HepG2 (cell line): ENCODE measurements at regions not wholly inside any gene's neighbourhood (a gene's known extent, or its start where the extent isn't known, plus 50 kb on each side); places are given as distances from the start of the nearest gene placed in this dataset.

ENCODE experiments used
- ATAC-seq: fragments of 200-7000 bp; cut with Tn5 transposase; 3 replicates; pipeline ENCODE4 v1.9.1; 2020; ENCODE audit warnings: mild to moderate bottlenecking, moderate library complexity
- BruUV-seq: library from RNA; stranded (reverse); fragments of 400-500 nt; replicated peaks from 2 replicates; lab custom pipeline; 2021; lab: Mats Ljungman, UMichigan
- CTCF ChIA-PET: fragments of 300-600 bp; formaldehyde crosslinking; extraction: SDS; loops from one replicate; lab custom pipeline; 2021; ENCODE audit warnings: low total read pairs, inconsistent platforms, low intra/inter-chr PET ratio; lab: Yijun Ruan, JAX
- POLR2A ChIA-PET: fragments of 350-600 bp; sonication (Branson Sonifier 250); formaldehyde crosslinking; loops from one replicate; lab custom pipeline; 2020; ENCODE audit warnings: antibody characterized with exemption, inconsistent platforms; lab: Yijun Ruan, JAX
- DNase-seq: peaks from one replicate; pipeline ENCODE4 v3.0.0-alpha.2; 2015; ENCODE audit warnings: low spot score
- FAIRE-seq: peaks from 3 replicates; lab custom pipeline; 2011; peaks lifted over from hg19 to GRCh38; lab: Jason Lieb, UNC
- H2AFZ ChIP-seq: one replicate; pipeline ENCODE4 v1.6.1; 2011; ENCODE audit warnings: low read length, inconsistent platforms
- H3K27ac ChIP-seq: fragments of 300-600 bp; 3 replicates; pipeline ENCODE4 v1.8.0; 2011; ENCODE audit warnings: mixed run types, mild to moderate bottlenecking, mixed read lengths, low read length, inconsistent platforms; ENCODE audit not compliant: insufficient read depth; ENCODE audit errors: extremely low read length
- H3K27me3 ChIP-seq, 2 experiments: fragments of 200-600 bp in 1 of 2; 2 replicates in 1 of 2; 3 replicates in 1 of 2; pipeline versions ENCODE4 v1.6.0 to v1.8.0; 2011; ENCODE audit warnings: low read length in 2 of 2, mild to moderate bottlenecking in 2 of 2, moderate library complexity in 2 of 2, inconsistent platforms in 1 of 2; ENCODE audit not compliant: insufficient read depth in 2 of 2, control insufficient read depth in 1 of 2
- H3K36me3 ChIP-seq, 2 experiments: fragments of 200-600 bp in 1 of 2; replicated peaks in 1 of 2; 2 replicates in 1 of 2; 3 replicates in 1 of 2; pipeline versions ENCODE4 v1.5.1 to v1.8.0; 2011; ENCODE audit warnings: low read length in 2 of 2, inconsistent platforms in 1 of 2; ENCODE audit not compliant: insufficient read depth in 2 of 2, control insufficient read depth in 1 of 2
- H3K4me1 ChIP-seq: 2 replicates; pipeline ENCODE4 v1.5.1; 2012; ENCODE audit warnings: low read length, inconsistent platforms; ENCODE audit not compliant: insufficient read depth
- H3K4me2 ChIP-seq: 2 replicates; pipeline ENCODE4 v1.6.0; 2011; ENCODE audit warnings: low read depth, low read length, inconsistent platforms
- H3K4me3 ChIP-seq, 3 experiments: fragments of 200-600 bp in 1 of 3; sonication (generic), shearing (Covaris generic) in 1 of 3; replicated peaks in 1 of 3; 2 replicates each; pipeline ENCODE4 v1.5.1; 2011 to 2016; ENCODE audit warnings: low read length in 3 of 3, inconsistent platforms in 2 of 3, low read depth in 2 of 3, mild to moderate bottlenecking in 2 of 3, control low read depth in 1 of 3, mixed read lengths in 1 of 3; ENCODE audit not compliant: insufficient read depth in 1 of 3
- H3K79me2 ChIP-seq: one replicate; pipeline ENCODE4 v1.6.1; 2011; ENCODE audit warnings: low read length, inconsistent platforms; ENCODE audit not compliant: insufficient read depth
- H3K9ac ChIP-seq: 2 replicates; pipeline ENCODE4 v1.6.0; 2011; ENCODE audit warnings: mild to moderate bottlenecking, low read depth, low read length, inconsistent platforms; ENCODE audit not compliant: insufficient read depth
- H3K9me3 ChIP-seq: 2 replicates; pipeline ENCODE4 v1.5.1; 2012; ENCODE audit warnings: mild to moderate bottlenecking, low read length
- H4K20me1 ChIP-seq: 2 replicates; pipeline ENCODE4 v1.6.0; 2011; ENCODE audit warnings: inconsistent platforms, mild to moderate bottlenecking, low read length, moderate library complexity; ENCODE audit not compliant: insufficient read depth
- CREB1 ChIP-seq, 2 experiments: fragments of 450-650 bp in 1 of 2; IDR thresholded peaks; 2 replicates each; pipeline ENCODE4 v1.6.1; 2016 to 2017; ENCODE audit warnings: control low read depth in 1 of 2, mild to moderate bottlenecking in 1 of 2, missing compliant biosample characterization in 1 of 2, missing genetic modification characterization in 1 of 2
- HOXA9 ChIP-seq: sonication (generic); formaldehyde crosslinking; IDR thresholded peaks from 2 replicates; pipeline ENCODE4 v1.8.1; 2022; ENCODE audit warnings: missing genetic modification reagents, mild to moderate bottlenecking, moderate library complexity, borderline replicate concordance
- PLRG1 ChIP-seq: fragments of 450-650 bp; conservative IDR thresholded peaks from 2 replicates; pipeline ENCODE4 v1.6.1; 2016
- ZNF20 ChIP-seq: sonication (generic); formaldehyde crosslinking; IDR thresholded peaks from 2 replicates; pipeline ENCODE4 v1.4.0; 2020; ENCODE audit warnings: mild to moderate bottlenecking, moderate library complexity, missing genetic modification reagents
- ZNF496 ChIP-seq: sonication (generic); formaldehyde crosslinking; IDR thresholded peaks from 2 replicates; pipeline ENCODE4 v1.8.1; 2023; ENCODE audit warnings: mild to moderate bottlenecking, moderate library complexity, missing genetic modification reagents; ENCODE audit not compliant: insufficient replicate concordance
- WGBS: methylation state at CpG from one replicate; pipeline ENCODE4 v1.1.6; 2017; ENCODE audit warnings: low lambda C conversion rate; 5-methylcytosine and 5-hydroxymethylcytosine counted together
- in situ Hi-C: cut with HindIII; loops from 2 replicates; pipeline ENCODE4 v1.10.0; 2017; ENCODE audit warnings: low pct_unique_long_range_greater_than_20kb; ENCODE audit not compliant: extremely low pct_ligation_motif_present
- intact Hi-C: fragments of 100-400 bp; cut with micrococcal nuclease; formaldehyde crosslinking; loops from one replicate; pipeline ENCODE4 v1.10.0; 2022; ENCODE audit not compliant: unreplicated experiment
- TF ChIP-seq, protein P1 (sequence below), 2 experiments: fragments of 450-650 bp in 1 of 2; sonication (generic) in 1 of 2; formaldehyde crosslinking in 1 of 2; IDR thresholded peaks; 2 replicates each; pipeline versions ENCODE4 v1.6.1 to v1.8.0; 2016 to 2022; ENCODE audit warnings: antibody characterized with exemption in 1 of 2, mild to moderate bottlenecking in 1 of 2, missing genetic modification reagents in 1 of 2
- TF ChIP-seq, protein P2 (sequence below): sonication (generic); formaldehyde crosslinking; IDR thresholded peaks from 2 replicates; pipeline ENCODE4 v1.4.0; 2020; ENCODE audit warnings: missing genetic modification reagents
- TF ChIP-seq, protein P3 (sequence below): sonication (generic); formaldehyde crosslinking; conservative IDR thresholded peaks from 2 replicates; pipeline ENCODE4 v1.5.0; 2020; ENCODE audit warnings: missing genetic modification reagents

DNA sequence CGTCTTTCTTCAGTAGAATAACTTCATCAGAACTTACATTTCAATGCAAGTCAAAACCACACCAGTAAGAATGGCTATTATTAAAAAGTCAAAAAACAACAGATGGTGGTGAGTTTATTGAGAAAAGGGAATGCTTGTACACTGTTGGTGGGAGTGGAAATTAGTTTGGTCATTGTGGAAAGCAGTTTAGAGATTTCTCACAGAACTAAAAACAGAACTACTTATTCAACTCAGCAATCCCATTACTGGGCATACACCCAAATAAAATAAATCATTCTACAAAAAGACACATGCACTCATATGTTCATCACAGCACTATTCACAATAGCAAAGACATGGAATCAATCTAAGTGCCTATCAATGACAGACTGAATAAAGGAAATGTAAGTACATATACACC lies 231.2 kb downstream of the NHLRC3 start:
- CTCF ChIA-PET: no interaction called here

More for the DNA sequence above, 231.2 kb downstream of the NHLRC3 start:
- POLR2A ChIA-PET: no interaction called here
- ATAC-seq: no peak
- Histone ChIP-seq H3K4me1 (no peaks in the 10 kb centered on the region), H3K36me3 (no peaks in the 10 kb centered on the region), H4K20me1 (no peaks in the 10 kb centered on the region), H3K4me2 (no peak overlapping the region), H3K9ac (no peak overlapping the region), H3K79me2 (no peaks in the 10 kb centered on the region), H3K9me3 (no peaks in the 10 kb centered on the region), H3K27ac (no peak overlapping the region), H3K4me3 (no peak overlapping the region)
- intact Hi-C loops (no loop called here), in situ Hi-C loops (loop anchor here (25.0 kb wide), 1 partner anchor 343 kb away; the partner anchor contains the start of gene LHFPL6)
- no peak for FAIRE-seq
- BruUV-seq: no TSS peak
- TF ChIP-seq, protein P1, sequence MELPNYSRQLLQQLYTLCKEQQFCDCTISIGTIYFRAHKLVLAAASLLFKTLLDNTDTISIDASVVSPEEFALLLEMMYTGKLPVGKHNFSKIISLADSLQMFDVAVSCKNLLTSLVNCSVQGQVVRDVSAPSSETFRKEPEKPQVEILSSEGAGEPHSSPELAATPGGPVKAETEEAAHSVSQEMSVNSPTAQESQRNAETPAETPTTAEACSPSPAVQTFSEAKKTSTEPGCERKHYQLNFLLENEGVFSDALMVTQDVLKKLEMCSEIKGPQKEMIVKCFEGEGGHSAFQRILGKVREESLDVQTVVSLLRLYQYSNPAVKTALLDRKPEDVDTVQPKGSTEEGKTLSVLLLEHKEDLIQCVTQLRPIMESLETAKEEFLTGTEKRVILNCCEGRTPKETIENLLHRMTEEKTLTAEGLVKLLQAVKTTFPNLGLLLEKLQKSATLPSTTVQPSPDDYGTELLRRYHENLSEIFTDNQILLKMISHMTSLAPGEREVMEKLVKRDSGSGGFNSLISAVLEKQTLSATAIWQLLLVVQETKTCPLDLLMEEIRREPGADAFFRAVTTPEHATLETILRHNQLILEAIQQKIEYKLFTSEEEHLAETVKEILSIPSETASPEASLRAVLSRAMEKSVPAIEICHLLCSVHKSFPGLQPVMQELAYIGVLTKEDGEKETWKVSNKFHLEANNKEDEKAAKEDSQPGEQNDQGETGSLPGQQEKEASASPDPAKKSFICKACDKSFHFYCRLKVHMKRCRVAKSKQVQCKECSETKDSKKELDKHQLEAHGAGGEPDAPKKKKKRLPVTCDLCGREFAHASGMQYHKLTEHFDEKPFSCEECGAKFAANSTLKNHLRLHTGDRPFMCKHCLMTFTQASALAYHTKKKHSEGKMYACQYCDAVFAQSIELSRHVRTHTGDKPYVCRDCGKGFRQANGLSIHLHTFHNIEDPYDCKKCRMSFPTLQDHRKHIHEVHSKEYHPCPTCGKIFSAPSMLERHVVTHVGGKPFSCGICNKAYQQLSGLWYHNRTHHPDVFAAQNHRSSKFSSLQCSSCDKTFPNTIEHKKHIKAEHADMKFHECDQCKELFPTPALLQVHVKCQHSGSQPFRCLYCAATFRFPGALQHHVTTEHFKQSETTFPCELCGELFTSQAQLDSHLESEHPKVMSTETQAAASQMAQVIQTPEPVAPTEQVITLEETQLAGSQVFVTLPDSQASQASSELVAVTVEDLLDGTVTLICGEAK (IDR thresholded peaks at IDR 0.05): no peak
- TF ChIP-seq, protein P1 (CRISPR knock-in tag; IDR thresholded peaks at IDR 0.05): no peak
- TF ChIP-seq CREB1 (IDR thresholded peaks at IDR 0.05) (no peak), CREB1 (CRISPR knock-in tag; IDR thresholded peaks at IDR 0.05) (no peak), ZNF496 (CRISPR knock-in tag) (no peak), ZNF20 (no peak), HOXA9 (no peak), PLRG1 (no peak)
- TF ChIP-seq, protein P2, sequence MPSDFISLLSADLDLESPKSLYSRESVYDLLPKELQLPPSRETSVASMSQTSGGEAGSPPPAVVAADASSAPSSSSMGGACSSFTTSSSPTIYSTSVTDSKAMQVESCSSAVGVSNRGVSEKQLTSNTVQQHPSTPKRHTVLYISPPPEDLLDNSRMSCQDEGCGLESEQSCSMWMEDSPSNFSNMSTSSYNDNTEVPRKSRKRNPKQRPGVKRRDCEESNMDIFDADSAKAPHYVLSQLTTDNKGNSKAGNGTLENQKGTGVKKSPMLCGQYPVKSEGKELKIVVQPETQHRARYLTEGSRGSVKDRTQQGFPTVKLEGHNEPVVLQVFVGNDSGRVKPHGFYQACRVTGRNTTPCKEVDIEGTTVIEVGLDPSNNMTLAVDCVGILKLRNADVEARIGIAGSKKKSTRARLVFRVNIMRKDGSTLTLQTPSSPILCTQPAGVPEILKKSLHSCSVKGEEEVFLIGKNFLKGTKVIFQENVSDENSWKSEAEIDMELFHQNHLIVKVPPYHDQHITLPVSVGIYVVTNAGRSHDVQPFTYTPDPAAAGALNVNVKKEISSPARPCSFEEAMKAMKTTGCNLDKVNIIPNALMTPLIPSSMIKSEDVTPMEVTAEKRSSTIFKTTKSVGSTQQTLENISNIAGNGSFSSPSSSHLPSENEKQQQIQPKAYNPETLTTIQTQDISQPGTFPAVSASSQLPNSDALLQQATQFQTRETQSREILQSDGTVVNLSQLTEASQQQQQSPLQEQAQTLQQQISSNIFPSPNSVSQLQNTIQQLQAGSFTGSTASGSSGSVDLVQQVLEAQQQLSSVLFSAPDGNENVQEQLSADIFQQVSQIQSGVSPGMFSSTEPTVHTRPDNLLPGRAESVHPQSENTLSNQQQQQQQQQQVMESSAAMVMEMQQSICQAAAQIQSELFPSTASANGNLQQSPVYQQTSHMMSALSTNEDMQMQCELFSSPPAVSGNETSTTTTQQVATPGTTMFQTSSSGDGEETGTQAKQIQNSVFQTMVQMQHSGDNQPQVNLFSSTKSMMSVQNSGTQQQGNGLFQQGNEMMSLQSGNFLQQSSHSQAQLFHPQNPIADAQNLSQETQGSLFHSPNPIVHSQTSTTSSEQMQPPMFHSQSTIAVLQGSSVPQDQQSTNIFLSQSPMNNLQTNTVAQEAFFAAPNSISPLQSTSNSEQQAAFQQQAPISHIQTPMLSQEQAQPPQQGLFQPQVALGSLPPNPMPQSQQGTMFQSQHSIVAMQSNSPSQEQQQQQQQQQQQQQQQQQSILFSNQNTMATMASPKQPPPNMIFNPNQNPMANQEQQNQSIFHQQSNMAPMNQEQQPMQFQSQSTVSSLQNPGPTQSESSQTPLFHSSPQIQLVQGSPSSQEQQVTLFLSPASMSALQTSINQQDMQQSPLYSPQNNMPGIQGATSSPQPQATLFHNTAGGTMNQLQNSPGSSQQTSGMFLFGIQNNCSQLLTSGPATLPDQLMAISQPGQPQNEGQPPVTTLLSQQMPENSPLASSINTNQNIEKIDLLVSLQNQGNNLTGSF (CRISPR knock-in tag): no peak
- TF ChIP-seq, protein P3, sequence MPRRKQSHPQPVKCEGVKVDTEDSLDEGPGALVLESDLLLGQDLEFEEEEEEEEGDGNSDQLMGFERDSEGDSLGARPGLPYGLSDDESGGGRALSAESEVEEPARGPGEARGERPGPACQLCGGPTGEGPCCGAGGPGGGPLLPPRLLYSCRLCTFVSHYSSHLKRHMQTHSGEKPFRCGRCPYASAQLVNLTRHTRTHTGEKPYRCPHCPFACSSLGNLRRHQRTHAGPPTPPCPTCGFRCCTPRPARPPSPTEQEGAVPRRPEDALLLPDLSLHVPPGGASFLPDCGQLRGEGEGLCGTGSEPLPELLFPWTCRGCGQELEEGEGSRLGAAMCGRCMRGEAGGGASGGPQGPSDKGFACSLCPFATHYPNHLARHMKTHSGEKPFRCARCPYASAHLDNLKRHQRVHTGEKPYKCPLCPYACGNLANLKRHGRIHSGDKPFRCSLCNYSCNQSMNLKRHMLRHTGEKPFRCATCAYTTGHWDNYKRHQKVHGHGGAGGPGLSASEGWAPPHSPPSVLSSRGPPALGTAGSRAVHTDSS: no peak
- TF ChIP-seq, all 625 proteins: peak for 0
- H3K27me3 ChIP-seq: no peaks in the 10 kb centered on the region
- no peak for DNase-seq
- 0% methylated on average over 1 of the region's 1 CpG for WGBS
- no peak overlapping the region for H2AFZ ChIP-seq
